Putamen (tissue), 1 donor: ENCODE measurements at regions not wholly inside any gene's neighbourhood (a gene's known extent, or its start where the extent isn't known, plus 50 kb on each side); places are given as distances from the start of the nearest gene placed in this dataset.
A peak's percentile ranks its signal among the peaks of the same experiment; 100 is the strongest.
"Not testable (repeated sequence)": the region's sequence is repeated elsewhere in the genome, so short reads cannot be mapped to it uniquely, and the experiment has no call there.

ENCODE experiments used
- DNase-seq: peaks from one replicate; pipeline ENCODE4 v3.0.0-alpha.2; 2016; ENCODE audit warnings: low spot score

GRCh38 chrY:13756615-13757014 is 52.9 kb downstream of the TMSB4Y start:
- no peak for DNase-seq

DNA sequence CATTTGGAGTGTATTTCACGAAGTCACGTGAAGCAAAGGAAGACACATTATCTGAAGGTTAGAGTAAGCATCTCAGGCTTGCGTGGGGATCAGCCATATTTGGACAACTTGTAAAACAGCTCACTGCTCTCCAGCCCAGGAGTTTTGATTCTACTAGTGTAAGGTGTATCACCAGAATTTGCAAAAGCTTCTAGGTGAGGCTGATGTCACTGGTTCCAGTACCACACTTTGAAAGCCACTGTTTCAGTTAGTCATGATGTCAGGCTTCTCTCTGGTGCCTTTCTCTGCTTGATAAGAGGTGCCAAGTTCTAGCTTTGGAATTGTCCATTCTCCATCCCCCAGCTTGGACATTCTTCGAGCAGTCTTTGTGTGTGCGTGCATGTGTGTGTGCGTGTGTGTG is 62.3 kb downstream of the TMSB4Y start:
- no peak for DNase-seq

- no peak for DNase-seq
These were observed 86.6 kb downstream of the TMSB4Y start for GRCh38 chrY:13790108-13790793.

- no peak for DNase-seq
These were observed 91.4 kb downstream of the TMSB4Y start for GRCh38 chrY:13795067-13795466.

GRCh38 chrY:13802828-13803227 is 99.1 kb downstream of the TMSB4Y start:
- no peak for DNase-seq

DNA sequence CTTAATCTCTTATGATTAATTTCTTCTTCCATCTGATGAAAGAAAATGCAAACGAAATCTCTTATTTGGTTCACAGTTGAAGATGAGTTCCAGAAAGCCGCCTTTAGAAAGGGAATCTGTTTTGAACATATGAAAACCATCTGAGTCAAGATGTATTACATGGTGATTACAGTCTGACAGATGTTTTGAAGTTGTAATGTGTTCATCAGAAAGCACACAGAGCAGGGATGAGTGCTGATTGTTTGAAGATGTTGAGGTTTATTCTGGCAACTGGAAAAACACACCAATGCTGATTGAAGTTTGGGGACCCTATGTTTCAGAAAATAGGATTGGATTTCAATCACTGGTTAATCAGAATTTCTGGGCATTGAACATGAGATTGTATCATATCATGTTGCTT is 99.7 kb downstream of the TMSB4Y start:
- DNase-seq, result no peak

- DNase-seq, result no peak
These were observed 100.7 kb downstream of the TMSB4Y start for GRCh38 chrY:13804124-13805056.

DNA sequence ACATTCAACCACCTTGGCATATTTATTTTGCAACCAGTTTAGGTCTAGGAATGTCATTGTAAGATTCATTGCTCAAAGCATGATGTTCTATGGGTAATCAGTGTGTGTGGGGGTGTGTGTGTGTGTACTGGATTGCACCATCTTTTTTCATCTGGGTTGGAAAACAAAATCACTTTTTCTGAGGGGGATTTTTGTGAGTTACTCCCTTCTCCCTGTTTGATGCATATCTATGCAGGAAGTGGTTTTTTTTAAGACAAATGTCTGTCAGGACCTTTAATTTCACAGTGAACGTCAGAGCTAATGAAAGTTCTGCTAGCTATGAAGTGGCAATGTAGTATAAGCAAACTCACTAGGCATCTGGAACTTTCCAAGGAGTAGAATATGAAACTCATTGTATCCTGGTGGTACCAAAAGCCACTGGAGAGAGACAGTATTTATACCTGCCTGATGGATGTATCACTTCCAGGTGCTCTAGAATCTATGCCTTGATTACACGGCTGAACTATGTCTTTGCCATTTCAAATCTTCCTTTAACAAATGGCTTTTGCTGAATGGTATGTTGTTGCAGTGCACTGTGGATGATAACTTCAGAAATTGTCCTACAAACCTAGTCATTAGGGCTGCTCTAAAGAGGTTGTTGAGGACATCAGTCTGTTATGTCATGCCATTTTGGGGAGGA is 101.5 kb downstream of the TMSB4Y start:
- no peak for DNase-seq

- no peak for DNase-seq
These were observed 102.0 kb downstream of the TMSB4Y start for GRCh38 chrY:13805736-13806067.

- DNase-seq, result no peak
These were observed 126.4 kb downstream of the TMSB4Y start for GRCh38 chrY:13830089-13830488.

- DNase-seq, result no peak
These were observed 140.7 kb downstream of the TMSB4Y start for GRCh38 chrY:13844411-13844810.

DNA sequence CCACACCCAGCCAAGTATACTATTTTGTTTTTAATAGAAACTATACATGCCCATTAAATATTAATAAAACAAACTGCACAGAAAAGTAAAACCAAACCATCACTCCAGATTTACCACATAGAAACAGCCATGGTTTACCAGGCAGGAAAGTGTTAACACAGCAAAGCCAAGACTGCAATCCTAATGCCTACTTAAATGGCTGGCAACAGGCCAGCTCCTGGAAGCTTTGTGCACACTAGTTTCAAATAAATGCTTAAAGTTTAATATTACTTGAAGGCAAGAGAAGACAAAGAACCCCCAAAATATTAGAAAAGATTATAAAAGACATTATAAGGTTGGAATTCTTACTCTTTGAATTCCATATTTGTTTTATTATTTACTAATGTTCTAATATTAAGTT is 141.0 kb downstream of the VCY start:
- no peak for DNase-seq

DNA sequence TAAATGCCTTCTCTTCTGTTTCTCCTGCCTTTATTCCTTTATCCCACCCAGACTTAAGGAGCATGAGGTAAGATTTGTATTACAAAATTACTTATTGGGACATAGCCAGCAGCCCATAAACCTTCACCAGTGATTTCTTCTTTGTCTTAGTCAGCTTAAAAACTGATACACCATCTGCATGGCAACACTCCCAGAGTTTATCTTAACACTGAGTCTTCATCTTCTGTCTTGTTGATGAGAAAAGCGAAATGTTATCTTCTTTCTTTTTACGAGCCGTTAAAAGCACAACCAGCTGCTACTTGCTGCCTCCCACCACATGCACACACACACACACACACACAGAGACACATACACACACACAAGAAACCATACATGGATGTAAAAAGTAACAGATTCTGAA is 116.7 kb downstream of the VCY start:
- no peak for DNase-seq

- no peak for DNase-seq
These were observed 114.8 kb downstream of the VCY start for GRCh38 chrY:13871426-13871825.

DNA sequence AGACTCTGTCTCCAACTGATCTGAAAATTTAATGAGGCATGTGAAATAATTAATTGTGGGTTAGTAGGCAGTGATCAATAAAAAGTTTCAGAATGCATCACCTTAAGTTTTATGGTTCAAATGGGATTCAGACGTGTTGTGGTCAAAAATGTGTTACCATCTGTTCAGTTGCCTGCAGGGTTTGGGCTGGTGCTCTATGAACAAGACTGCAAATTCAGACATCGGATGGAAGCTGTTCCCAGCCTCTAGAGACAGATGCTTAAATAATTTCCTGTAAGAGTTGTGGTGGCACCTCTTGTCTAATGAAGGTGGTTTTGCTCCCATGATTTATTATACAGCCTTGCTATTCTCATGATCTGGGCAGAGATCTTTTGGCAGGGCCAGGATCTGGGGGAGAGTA is 113.6 kb downstream of the VCY start:
- DNase-seq, result no peak

DNA sequence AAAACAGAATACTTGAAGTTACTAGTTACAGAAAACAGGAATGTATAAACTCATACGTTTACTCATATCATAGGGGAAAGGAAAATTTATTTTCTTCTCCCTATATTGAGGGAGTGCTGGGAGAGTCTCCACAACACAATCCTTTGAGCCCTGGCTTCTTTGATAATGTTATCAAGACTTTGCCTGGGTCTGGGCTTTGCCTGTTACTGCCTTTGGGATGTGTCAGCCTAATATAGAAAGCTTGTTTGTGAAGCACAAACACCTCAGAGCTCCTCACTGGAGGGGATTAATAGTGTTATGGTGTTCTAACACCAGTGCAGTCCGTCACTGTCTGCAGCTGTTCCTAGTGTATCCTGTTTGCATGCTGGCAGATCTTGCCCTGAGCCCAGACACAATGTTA is 107.8 kb downstream of the VCY start:
- no peak for DNase-seq

DNA sequence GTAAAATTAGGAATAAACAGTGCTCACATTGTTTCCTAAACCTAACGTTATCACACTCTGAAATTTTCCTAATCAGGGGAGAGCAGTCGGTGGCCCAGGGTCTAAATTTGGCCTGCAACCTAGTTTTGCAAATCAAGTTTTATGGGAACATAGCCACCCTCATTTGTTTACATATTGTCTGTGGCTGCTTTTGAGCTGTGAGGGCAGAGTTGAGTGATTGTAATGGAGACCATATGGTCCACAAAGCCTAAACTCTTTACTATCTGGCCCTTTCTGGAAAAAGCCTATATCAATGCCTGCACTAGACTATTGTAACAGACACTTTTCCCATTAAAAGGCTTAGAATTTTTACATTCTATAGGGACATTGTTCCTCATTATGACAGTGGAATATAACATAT is 105.2 kb downstream of the VCY start:
- no peak for DNase-seq

DNA sequence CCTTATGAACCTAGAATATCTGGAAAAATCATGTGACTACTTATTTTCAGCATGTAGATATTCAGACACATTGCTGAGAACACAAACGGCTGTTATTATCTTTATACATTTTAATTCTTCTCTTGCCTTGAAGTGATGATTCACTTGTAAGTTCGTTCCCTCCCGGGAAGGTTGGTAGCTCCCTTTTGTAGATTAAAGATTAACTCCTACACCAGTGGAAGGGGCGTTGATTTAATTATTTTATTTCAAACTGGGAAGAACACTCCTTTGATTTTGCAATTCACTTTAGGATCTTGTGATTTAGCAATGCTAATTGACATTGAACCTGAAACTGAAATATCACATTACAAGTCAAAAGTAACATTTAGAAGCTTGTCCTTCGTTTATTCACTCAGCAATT is 103.4 kb downstream of the VCY start:
- DNase-seq, result peak; percentile 47

GRCh38 chrY:13894028-13894427 is 92.2 kb downstream of the VCY start:
- DNase-seq, result not testable (repeated sequence)

DNA sequence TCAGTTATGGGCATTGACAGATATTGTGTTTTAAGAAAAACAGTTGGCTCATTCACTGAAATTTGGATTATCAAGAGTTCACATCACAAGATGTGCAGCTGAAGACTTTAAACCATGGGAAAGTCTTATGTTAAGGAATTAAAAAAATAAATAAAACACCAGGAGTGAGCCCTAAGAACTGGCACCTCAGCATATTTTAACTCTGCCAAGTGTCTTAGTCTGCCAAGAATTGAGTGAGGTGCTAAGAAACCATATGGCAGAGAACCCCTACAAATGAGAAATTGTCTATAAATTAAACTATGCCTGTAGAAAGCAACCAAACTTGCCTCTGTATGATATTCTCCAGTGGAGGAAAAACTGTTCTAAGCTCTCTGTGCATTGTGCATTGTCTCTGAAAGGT is 78.5 kb downstream of the VCY start:
- DNase-seq, result no peak

DNA sequence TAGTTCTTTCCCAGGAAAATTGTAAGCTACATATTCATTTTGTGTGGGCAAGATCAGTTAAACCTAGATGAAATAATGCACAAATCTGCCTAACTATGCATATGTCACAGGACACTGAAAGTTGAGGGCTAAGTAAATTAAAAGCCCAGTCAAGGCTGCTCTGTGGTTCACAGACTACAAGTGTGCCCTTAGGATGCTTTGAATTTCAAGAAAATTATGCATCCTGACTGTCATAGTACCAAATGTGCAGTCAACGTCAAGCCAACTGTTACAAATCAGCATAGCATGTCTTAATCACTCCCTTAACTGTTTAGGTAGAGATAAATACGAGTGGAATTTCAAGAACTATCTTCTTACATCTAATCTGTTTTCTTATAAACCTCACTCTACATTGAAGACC is 55.8 kb downstream of the VCY start:
- not testable (repeated sequence) for DNase-seq
